K562 (cell line): ENCODE measurements at regions not wholly inside any gene's neighbourhood (a gene's known extent, or its start where the extent isn't known, plus 50 kb on each side); places are given as distances from the start of the nearest gene placed in this dataset.

Experiments used
- ATAC-seq: fragments of 200-7000 bp; cut with Tn5 transposase; 3 replicates; pipeline ENCODE4 v1.9.1; 2020; ENCODE audit warnings: moderate library complexity
- BruUV-seq: library from RNA; stranded (reverse); fragments of 400-500 nt; replicated peaks from 2 replicates; lab custom pipeline; 2021; lab: Mats Ljungman, UMichigan
- CTCF ChIA-PET: fragments of 300-600 bp; formaldehyde crosslinking; extraction: SDS; loops from one replicate; lab custom pipeline; 2021; ENCODE audit warnings: low intra/inter-chr PET ratio; lab: Yijun Ruan, JAX
- POLR2A ChIA-PET: fragments of 300-600, 350-650 bp; sonication (Branson Sonifier 250); formaldehyde crosslinking; extraction: SDS; loops from one replicate; lab custom pipeline; 2021; ENCODE audit warnings: antibody characterized with exemption, inconsistent platforms; lab: Yijun Ruan, JAX
- DNase-seq, 4 experiments: peaks; one replicate each; pipeline versions ENCODE4 v3.0.0 to v3.0.0-alpha.2; 2011 to 2018; ENCODE audit warnings: low spot score in 3 of 4, mixed read lengths in 3 of 4; ENCODE audit errors: extremely low read depth in 1 of 4
- FAIRE-seq: peaks from 2 replicates; lab custom pipeline; 2011; peaks lifted over from hg19 to GRCh38; lab: Jason Lieb, UNC
- H2AFZ ChIP-seq: 2 replicates; pipeline ENCODE4 v1.6.0; 2011; ENCODE audit warnings: low read depth, low read length, control low read depth, inconsistent platforms
- H3K27ac ChIP-seq: fragments of 200-600 bp; 3 replicates; pipeline ENCODE4 v1.8.0; 2011; ENCODE audit warnings: low read depth, mild to moderate bottlenecking, control low read depth, inconsistent platforms, low read length, moderate library complexity, mixed read lengths; ENCODE audit errors: extremely low read depth
- H3K27me3 ChIP-seq, 2 experiments: fragments of 300-600 bp in 1 of 2; 2 replicates in 1 of 2; 3 replicates in 1 of 2; pipeline versions ENCODE4 v1.6.0 to v1.8.0; 2011; ENCODE audit warnings: inconsistent platforms in 2 of 2, low read length in 2 of 2, mild to moderate bottlenecking in 1 of 2, mixed read lengths in 1 of 2, moderate library complexity in 1 of 2; ENCODE audit not compliant: control insufficient read depth in 2 of 2, insufficient read depth in 2 of 2
- H3K36me3 ChIP-seq: fragments of 300-600 bp; 3 replicates; pipeline ENCODE4 v1.8.0; 2011; ENCODE audit warnings: mild to moderate bottlenecking, low read length, inconsistent platforms; ENCODE audit not compliant: control insufficient read depth, insufficient read depth
- H3K4me1 ChIP-seq, 2 experiments: fragments of 200-600 bp in 1 of 2; replicated peaks in 1 of 2; 2 replicates in 1 of 2; 3 replicates in 1 of 2; pipeline versions ENCODE4 v1.5.1 to v1.8.0; 2011; ENCODE audit warnings: inconsistent platforms in 2 of 2, low read length in 2 of 2, mild to moderate bottlenecking in 1 of 2, mixed read lengths in 1 of 2, moderate library complexity in 1 of 2; ENCODE audit not compliant: control insufficient read depth in 2 of 2, insufficient read depth in 2 of 2
- H3K4me2 ChIP-seq: 2 replicates; pipeline ENCODE4 v1.6.1; 2011; ENCODE audit warnings: low read length, control low read depth, inconsistent platforms, mixed read lengths; ENCODE audit not compliant: insufficient read depth
- H3K4me3 ChIP-seq: fragments of 200-600 bp; sonication (generic), shearing (Covaris generic); 2 replicates; pipeline ENCODE4 v1.5.1; 2016; ENCODE audit warnings: control low read depth, inconsistent platforms
- H3K79me2 ChIP-seq: fragments of 200-600 bp; 3 replicates; pipeline ENCODE4 v1.8.0; 2011; ENCODE audit warnings: low read length, inconsistent platforms; ENCODE audit not compliant: control insufficient read depth, insufficient read depth
- H3K9ac ChIP-seq, 2 experiments: 2 replicates each; pipeline versions ENCODE4 v1.6.0 to v1.6.1; 2011; ENCODE audit warnings: low read depth in 2 of 2, low read length in 2 of 2, control low read depth in 1 of 2, inconsistent platforms in 1 of 2, mild to moderate bottlenecking in 1 of 2, mixed read lengths in 1 of 2; ENCODE audit not compliant: insufficient read depth in 1 of 2
- H3K9me1 ChIP-seq: one replicate; pipeline ENCODE4 v1.6.0; 2011; ENCODE audit warnings: inconsistent platforms, mild to moderate bottlenecking, low read length, moderate library complexity; ENCODE audit not compliant: control insufficient read depth, insufficient read depth
- H3K9me3 ChIP-seq: replicated peaks from 2 replicates; pipeline ENCODE4 v1.5.1; 2011; ENCODE audit warnings: low read depth, low read length, inconsistent platforms; ENCODE audit not compliant: control insufficient read depth, insufficient read depth
- H4K20me1 ChIP-seq: replicated peaks from 2 replicates; pipeline ENCODE4 v1.6.1; 2011; ENCODE audit warnings: low read length, inconsistent platforms, mixed read lengths; ENCODE audit not compliant: control insufficient read depth, insufficient read depth
- CBX1 ChIP-seq: sonication (generic); IDR thresholded peaks from 2 replicates; pipeline ENCODE4 v1.6.1; 2016; ENCODE audit warnings: antibody characterized with exemption, low read depth, mild to moderate bottlenecking
- IRF2 ChIP-seq: sonication (generic); formaldehyde crosslinking; IDR thresholded peaks from 2 replicates; pipeline ENCODE4 v1.8.1; 2022; ENCODE audit warnings: mild to moderate bottlenecking, missing genetic modification reagents
- KLF10 ChIP-seq: fragments of 250-450 bp; sonication (Bioruptor Pico); IDR thresholded peaks from 2 replicates; pipeline ENCODE4 v1.6.1; 2021; ENCODE audit warnings: matching md5 sums
- KLF13 ChIP-seq: fragments of 450-650 bp; IDR thresholded peaks from 2 replicates; pipeline ENCODE4 v1.6.1; 2016; ENCODE audit warnings: missing genetic modification characterization, low read depth, mild to moderate bottlenecking, missing compliant biosample characterization, moderate library complexity, borderline replicate concordance
- PRDM10 ChIP-seq: fragments of 450-650 bp; IDR thresholded peaks from 2 replicates; pipeline ENCODE4 v1.6.1; 2018; ENCODE audit not compliant: partially characterized antibody
- RBM15 ChIP-seq: fragments of 200-400 bp; formaldehyde crosslinking; IDR thresholded peaks from 2 replicates; pipeline ENCODE4 v1.6.1; 2018; ENCODE audit warnings: mild to moderate bottlenecking, low read length, moderate library complexity; ENCODE audit not compliant: insufficient read depth
- RBM17 ChIP-seq: fragments of 200-400 bp; formaldehyde crosslinking; IDR thresholded peaks from 2 replicates; pipeline ENCODE4 v1.6.1; 2017; ENCODE audit warnings: low read depth, mild to moderate bottlenecking, low read length, borderline replicate concordance
- SRF ChIP-seq, 2 experiments: fragments of 250-450, 450-650 bp in 1 of 2; sonication (Bioruptor Pico) in 1 of 2; sonication (generic) in 1 of 2; formaldehyde crosslinking; IDR thresholded peaks; 2 replicates each; pipeline versions ENCODE4 v1.5.0 to v1.5.1; 2020 to 2022; ENCODE audit warnings: mild to moderate bottlenecking in 1 of 2, missing genetic modification reagents in 1 of 2
- STAT5B ChIP-seq: fragments of 250-450 bp; sonication (Bioruptor Pico); IDR thresholded peaks from 2 replicates; pipeline ENCODE4 v1.8.0; 2021; ENCODE audit warnings: mild to moderate bottlenecking, inconsistent platforms
- ZBTB34 ChIP-seq: fragments of 250-450 bp; sonication (Bioruptor Pico); IDR thresholded peaks from 2 replicates; pipeline ENCODE4 v1.8.0; 2021; ENCODE audit warnings: mild to moderate bottlenecking, moderate library complexity
- ZEB2 ChIP-seq: fragments of 450-650 bp; IDR thresholded peaks from 2 replicates; pipeline ENCODE4 v1.6.1; 2016
- ZNF239 ChIP-seq: fragments of 250-450 bp; sonication (Bioruptor Pico); IDR thresholded peaks from 2 replicates; pipeline ENCODE4 v1.4.0; 2020; ENCODE audit warnings: mild to moderate bottlenecking
- in situ Hi-C: fragments of 300-500 bp; cut with MboI; formaldehyde crosslinking; loops from 4 replicates; pipeline ENCODE4 v1.15.0; 2018; ENCODE audit warnings: inconsistent platforms, mixed read lengths
- intact Hi-C: fragments of 100-400 bp; cut with micrococcal nuclease; formaldehyde crosslinking; loops from 2 replicates; pipeline ENCODE4 v1.14.2; 2022
- TF ChIP-seq, protein P1 (sequence below), 3 experiments: fragments of 200-800 bp in 1 of 3; sonication (Bioruptor generic) in 1 of 3; sonication (generic) in 1 of 3; formaldehyde crosslinking in 1 of 3; IDR thresholded peaks; 2 replicates each; pipeline versions ENCODE4 v1.6.1 to v1.8.0; 2016 to 2022; ENCODE audit warnings: mild to moderate bottlenecking in 2 of 3, missing compliant biosample characterization in 2 of 3, missing genetic modification characterization in 2 of 3, missing genetic modification reagents in 1 of 3
- TF ChIP-seq, protein P2 (sequence below): fragments of 450-650 bp; IDR thresholded peaks from 2 replicates; pipeline ENCODE4 v1.6.1; 2017; ENCODE audit warnings: antibody characterized with exemption

DNA sequence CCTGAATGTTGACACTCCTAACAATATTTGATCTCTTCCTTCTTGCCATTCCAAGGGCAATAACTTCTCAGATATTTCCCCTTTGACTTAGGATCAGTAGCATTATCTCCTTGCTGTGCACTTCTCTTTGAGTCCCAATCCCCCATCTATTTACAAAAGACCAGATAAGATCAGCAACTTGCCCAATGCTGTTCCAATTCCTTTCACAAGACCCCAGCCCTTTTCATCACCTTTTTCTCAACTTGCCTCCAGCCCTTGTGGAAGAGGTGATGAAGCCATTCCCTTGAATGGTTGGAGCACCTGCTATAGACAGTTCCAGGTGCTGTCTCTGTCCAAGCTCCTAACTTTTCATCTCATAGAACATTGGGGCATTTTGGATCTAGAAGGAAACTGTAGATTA, 51.1 kb upstream of the ARID5B start:
- no peaks in the 10 kb centered on the region for H3K9me3 ChIP-seq
- intact Hi-C loops: no loop called here
- TF ChIP-seq KLF13 (tag) (no peak), ZEB2 (no peak), SRF (CRISPR knock-in tag; IDR thresholded peaks at IDR 0.05) (no peak), RBM15 (no peak), CBX1 (no peak), PRDM10 (no peak), IRF2 (CRISPR knock-in tag) (no peak), STAT5B (CRISPR knock-in tag) (no peak), KLF10 (CRISPR knock-in tag) (no peak), ZBTB34 (CRISPR knock-in tag) (no peak), RBM17 (no peak), ZNF239 (CRISPR knock-in tag) (no peak)
- TF ChIP-seq, protein P1, sequence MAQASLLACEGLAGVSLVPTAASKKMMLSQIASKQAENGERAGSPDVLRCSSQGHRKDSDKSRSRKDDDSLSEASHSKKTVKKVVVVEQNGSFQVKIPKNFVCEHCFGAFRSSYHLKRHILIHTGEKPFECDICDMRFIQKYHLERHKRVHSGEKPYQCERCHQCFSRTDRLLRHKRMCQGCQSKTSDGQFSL (CRISPR knock-in tag; IDR thresholded peaks at IDR 0.05): no peak
- TF ChIP-seq, protein P1 (tag; IDR thresholded peaks at IDR 0.05): no peak
- TF ChIP-seq, protein P2, sequence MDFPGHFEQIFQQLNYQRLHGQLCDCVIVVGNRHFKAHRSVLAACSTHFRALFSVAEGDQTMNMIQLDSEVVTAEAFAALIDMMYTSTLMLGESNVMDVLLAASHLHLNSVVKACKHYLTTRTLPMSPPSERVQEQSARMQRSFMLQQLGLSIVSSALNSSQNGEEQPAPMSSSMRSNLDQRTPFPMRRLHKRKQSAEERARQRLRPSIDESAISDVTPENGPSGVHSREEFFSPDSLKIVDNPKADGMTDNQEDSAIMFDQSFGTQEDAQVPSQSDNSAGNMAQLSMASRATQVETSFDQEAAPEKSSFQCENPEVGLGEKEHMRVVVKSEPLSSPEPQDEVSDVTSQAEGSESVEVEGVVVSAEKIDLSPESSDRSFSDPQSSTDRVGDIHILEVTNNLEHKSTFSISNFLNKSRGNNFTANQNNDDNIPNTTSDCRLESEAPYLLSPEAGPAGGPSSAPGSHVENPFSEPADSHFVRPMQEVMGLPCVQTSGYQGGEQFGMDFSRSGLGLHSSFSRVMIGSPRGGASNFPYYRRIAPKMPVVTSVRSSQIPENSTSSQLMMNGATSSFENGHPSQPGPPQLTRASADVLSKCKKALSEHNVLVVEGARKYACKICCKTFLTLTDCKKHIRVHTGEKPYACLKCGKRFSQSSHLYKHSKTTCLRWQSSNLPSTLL: no peak
- TF ChIP-seq, all 486 proteins: peak for 0
- H3K4me2 ChIP-seq: no peak overlapping the region
- H2AFZ ChIP-seq: no peak overlapping the region
- no peaks in the 10 kb centered on the region for H3K9me1 ChIP-seq
- ChIA-PET POLR2A (interaction anchor here (1.1 to 1.2 kb wide), 3 partner anchors 8 to 14 kb away, joined by 3 to 5 read pairs (median 4); no protein-coding TSS in a partner anchor), CTCF (no interaction called here)
- H4K20me1 ChIP-seq: no peaks in the 10 kb centered on the region
- no peaks in the 10 kb centered on the region for H3K79me2 ChIP-seq
- FAIRE-seq: no peak
- in situ Hi-C loops: no loop called here
- H3K36me3 ChIP-seq: no peaks in the 10 kb centered on the region
- H3K27me3 ChIP-seq: no peaks in the 10 kb centered on the region
- no peak overlapping the region for H3K27ac ChIP-seq
- no peak overlapping the region for H3K9ac ChIP-seq
- no peak for DNase-seq
- H3K4me3 ChIP-seq: no peak overlapping the region
- no TSS peak for BruUV-seq
- peaks cover 0 to 6% of the 10 kb centered on the region in 2 experiments; a peak in 2 of 5 replicates for H3K4me1 ChIP-seq
- ATAC-seq: no peak
